ENCODE measurements at regions not wholly inside any gene's neighbourhood (a gene's known extent, or its start where the extent isn't known, plus 50 kb on each side); places are given as distances from the start of the nearest gene placed in this dataset.

- no peak overlapping the region for H3K27ac ChIP-seq
- DNase-seq: no peak
- intact Hi-C loops (cut with DNase I): no loop called here
- H3K27me3 ChIP-seq: no peaks in the 10 kb centered on the region
- ATAC-seq: no peak
- H3K36me3 ChIP-seq: no peaks in the 10 kb centered on the region
- no peaks in the 10 kb centered on the region for H3K4me1 ChIP-seq
- no peak overlapping the region for H3K4me3 ChIP-seq
- no peaks in the 10 kb centered on the region for H3K9me3 ChIP-seq
- no peak for TF ChIP-seq CTCF (IDR thresholded peaks at IDR 0.05)
Observed at GRCh38 chr18:57853133-57853532, 50.0 kb upstream of the ATP8B1 start.

All from left lung (tissue), 4 donors.